PC-3 (cell line): ENCODE measurements at regions not wholly inside any gene's neighbourhood (a gene's known extent, or its start where the extent isn't known, plus 50 kb on each side); places are given as distances from the start of the nearest gene placed in this dataset.

ENCODE experiments used
- ATAC-seq: fragments of 200-7000 bp; cut with Tn5 transposase; 2 replicates; pipeline ENCODE4 v1.9.1; 2020; ENCODE audit warnings: mild to moderate bottlenecking, moderate library complexity
- BruUV-seq: library from RNA; stranded (reverse); fragments of 400-500 nt; replicated peaks from 2 replicates; lab custom pipeline; 2021; lab: Mats Ljungman, UMichigan
- CTCF ChIA-PET: fragments of 300-600 bp; sonication (Branson Sonifier 250); formaldehyde crosslinking; loops from one replicate; lab custom pipeline; 2022; ENCODE audit warnings: antibody characterized with exemption; lab: Charles Lee
- POLR2A ChIA-PET: fragments of 300-600 bp; sonication (Branson Sonifier 250); formaldehyde crosslinking; loops from one replicate; lab custom pipeline; 2022; ENCODE audit warnings: antibody characterized with exemption; ENCODE audit not compliant: unreplicated experiment; lab: Charles Lee
- DNase-seq: peaks from one replicate; pipeline ENCODE4 v3.0.0-alpha.2; 2015
- H2AFZ ChIP-seq: fragments of 300-600 bp; sonication (generic); 2 replicates; pipeline ENCODE4 v1.6.0; 2016; ENCODE audit warnings: antibody characterized with exemption, low read length
- H3F3A ChIP-seq: fragments of 300-600 bp; sonication (generic); one replicate; pipeline ENCODE4 v1.6.0; 2017; ENCODE audit warnings: antibody characterized with exemption, low read length, control low read depth, mild to moderate bottlenecking; ENCODE audit not compliant: unreplicated experiment
- H3K27ac ChIP-seq: fragments of 300-600 bp; sonication (generic); 2 replicates; pipeline ENCODE4 v1.5.1; 2016; ENCODE audit warnings: mild to moderate bottlenecking, low read length
- H3K27me3 ChIP-seq: fragments of 300-600 bp; sonication (generic); 2 replicates; pipeline ENCODE4 v1.6.1; 2016; ENCODE audit warnings: low read length, mixed read lengths
- H3K36me3 ChIP-seq: fragments of 300-600 bp; sonication (generic); 2 replicates; pipeline ENCODE4 v1.6.1; 2016; ENCODE audit warnings: low read depth, mixed run types, low read length, mixed read lengths
- H3K4me1 ChIP-seq: fragments of 300-600 bp; sonication (generic); 2 replicates; pipeline ENCODE4 v1.5.1; 2016; ENCODE audit warnings: low read length; ENCODE audit not compliant: insufficient read depth
- H3K4me2 ChIP-seq: fragments of 300-600 bp; sonication (generic); 2 replicates; pipeline ENCODE4 v1.6.0; 2016; ENCODE audit warnings: low read length
- H3K4me3 ChIP-seq: fragments of 300-600 bp; sonication (generic); 2 replicates; pipeline ENCODE4 v1.5.1; 2016; ENCODE audit warnings: mild to moderate bottlenecking, low read length, mixed read lengths
- H3K79me2 ChIP-seq: fragments of 300-600 bp; sonication (generic); 2 replicates; pipeline ENCODE4 v1.6.1; 2017; ENCODE audit warnings: low read length, mixed read lengths
- H3K9ac ChIP-seq: fragments of 300-600 bp; sonication (generic); 2 replicates; pipeline ENCODE4 v1.6.0; 2016; ENCODE audit warnings: mild to moderate bottlenecking, low read length
- H3K9me2 ChIP-seq: fragments of 300-600 bp; sonication (generic); replicated peaks from 2 replicates; pipeline ENCODE4 v1.6.1; 2016; ENCODE audit warnings: mixed run types, low read length, mixed read lengths
- H3K9me3 ChIP-seq: fragments of 300-600 bp; sonication (generic); 2 replicates; pipeline ENCODE4 v1.6.1; 2016; ENCODE audit warnings: low read length, mixed read lengths
- H4K20me1 ChIP-seq: fragments of 300-600 bp; sonication (generic); 2 replicates; pipeline ENCODE4 v1.6.1; 2016; ENCODE audit warnings: low read length, mixed read lengths
- CTCF ChIP-seq: fragments of 300-600 bp; sonication (generic); conservative IDR thresholded peaks from 2 replicates; pipeline ENCODE4 v1.5.1; 2017; ENCODE audit warnings: antibody characterized with exemption, low read depth, mild to moderate bottlenecking, low read length
- EZH2 ChIP-seq: fragments of 300-600 bp; sonication (generic); IDR thresholded peaks from one replicate; pipeline ENCODE4 v1.6.1; 2017; ENCODE audit warnings: antibody characterized with exemption, mild to moderate bottlenecking, low read length; ENCODE audit not compliant: unreplicated experiment
- EZH2phosphoT487 ChIP-seq: fragments of 300-600 bp; sonication (generic); IDR thresholded peaks from 2 replicates; pipeline ENCODE4 v1.6.1; 2018; ENCODE audit warnings: mild to moderate bottlenecking, antibody characterized with exemption, low read length, borderline replicate concordance
- intact Hi-C: fragments of 100-400 bp; cut with micrococcal nuclease; formaldehyde crosslinking; loops from 2 replicates; pipeline ENCODE4 v1.9.0; 2023

- Histone ChIP-seq H3K79me2 (no peaks in the 10 kb centered on the region), H3F3A (no peaks in the 10 kb centered on the region), H3K4me3 (no peak overlapping the region), H3K9me2 (no peaks in the 10 kb centered on the region), H3K4me2 (no peak overlapping the region), H3K9ac (no peak overlapping the region), H4K20me1 (no peaks in the 10 kb centered on the region), H2AFZ (no peak overlapping the region), H3K4me1 (no peaks in the 10 kb centered on the region), H3K27me3 (peaks cover 20% of the 10 kb centered on the region), H3K9me3 (no peaks in the 10 kb centered on the region), H3K36me3 (no peaks in the 10 kb centered on the region), H3K27ac (no peak overlapping the region)
- TF ChIP-seq EZH2 (no peak), CTCF (no peak), EZH2phosphoT487 (no peak)
- ATAC-seq (no peak), DNase-seq (no peak)
- intact Hi-C loops = no loop called here
- CTCF ChIA-PET = no interaction called here
- POLR2A ChIA-PET = no interaction called here
- no TSS peak for BruUV-seq
These were observed 282.0 kb downstream of the SEC23IP start for GRCh38 chr10:120174491-120174890.

GRCh38 chr10:120177330-120177729, 279.7 kb upstream of the PLPP4 start:
- Histone ChIP-seq H3K9me3 (no peaks in the 10 kb centered on the region), H3K4me3 (no peak overlapping the region), H3K4me1 (no peaks in the 10 kb centered on the region), H3K9me2 (no peaks in the 10 kb centered on the region), H3K79me2 (no peaks in the 10 kb centered on the region), H2AFZ (no peak overlapping the region), H4K20me1 (no peaks in the 10 kb centered on the region), H3K9ac (no peak overlapping the region), H3K27me3 (peaks cover 20% of the 10 kb centered on the region), H3K36me3 (no peaks in the 10 kb centered on the region), H3F3A (no peaks in the 10 kb centered on the region), H3K27ac (no peak overlapping the region), H3K4me2 (no peak overlapping the region)
- ChIA-PET CTCF (no interaction called here), POLR2A (no interaction called here)
- BruUV-seq = no TSS peak
- TF ChIP-seq CTCF = no peak
- TF ChIP-seq EZH2 = no peak
- TF ChIP-seq EZH2phosphoT487 = no peak
- intact Hi-C loops = no loop called here
- DNase-seq (no peak), ATAC-seq (no peak)

GRCh38 chr10:120180160-120180559, 276.9 kb upstream of the PLPP4 start:
- intact Hi-C loops = no loop called here
- CTCF ChIA-PET = no interaction called here
- TF ChIP-seq EZH2 (no peak), CTCF (no peak), EZH2phosphoT487 (no peak)

More at GRCh38 chr10:120180160-120180559, 276.9 kb upstream of the PLPP4 start:
- no peaks in the 10 kb centered on the region for H3K9me3 ChIP-seq
- H3K4me1 ChIP-seq = no peaks in the 10 kb centered on the region
- BruUV-seq = no TSS peak
- no peaks in the 10 kb centered on the region for H3K79me2 ChIP-seq
- H3K36me3 ChIP-seq = no peaks in the 10 kb centered on the region
- ATAC-seq (no peak), DNase-seq (no peak)
- no peak overlapping the region for H3K9ac ChIP-seq
- POLR2A ChIA-PET = no interaction called here
- peaks cover 20% of the 10 kb centered on the region; the same call in 1 of the 2 replicates for H3K27me3 ChIP-seq
- H3K4me2 ChIP-seq = no peak overlapping the region
- no peak overlapping the region for H2AFZ ChIP-seq
- no peaks in the 10 kb centered on the region for H3F3A ChIP-seq
- H3K9me2 ChIP-seq = no peaks in the 10 kb centered on the region
- no peak overlapping the region for H3K27ac ChIP-seq
- H4K20me1 ChIP-seq = no peaks in the 10 kb centered on the region
- no peak overlapping the region for H3K4me3 ChIP-seq
